Kidney (tissue), 13 donors: ENCODE measurements at regions not wholly inside any gene's neighbourhood (a gene's known extent, or its start where the extent isn't known, plus 50 kb on each side); places are given as distances from the start of the nearest gene placed in this dataset.
"Not testable (repeated sequence)": the region's sequence is repeated elsewhere in the genome, so short reads cannot be mapped to it uniquely, and the experiment has no call there.

ENCODE experiments used
- DNase-seq, 5 donors: peaks; one replicate each; pipeline ENCODE4 v3.0.0-alpha.2; 2013 to 2020
- FAIRE-seq: peaks from 2 replicates; lab custom pipeline; 2012; peaks lifted over from hg19 to GRCh38; lab: Jason Lieb, UNC
- H3K27ac ChIP-seq, 2 donors: one replicate each; pipeline ENCODE4 v1.7.0; 2013; ENCODE audit warnings: low read depth in 2 of 2, low read length in 2 of 2, inconsistent platforms in 1 of 2
- H3K27me3 ChIP-seq: one replicate; pipeline ENCODE4 v1.7.1; 2013; ENCODE audit warnings: low read length, inconsistent platforms; ENCODE audit not compliant: control insufficient read depth, insufficient read depth
- H3K36me3 ChIP-seq, 3 donors: one replicate each; pipeline versions ENCODE4 v1.7.0 to v1.7.1; 2013; ENCODE audit warnings: low read length in 3 of 3, control low read depth in 1 of 3, inconsistent platforms in 1 of 3; ENCODE audit not compliant: insufficient read depth in 3 of 3, control insufficient read depth in 2 of 3
- H3K4me1 ChIP-seq, 3 donors: one replicate each; pipeline versions ENCODE4 v1.7.0 to v1.7.1; 2013; ENCODE audit warnings: low read length in 3 of 3, inconsistent platforms in 1 of 3, low read depth in 1 of 3; ENCODE audit not compliant: control insufficient read depth in 2 of 3, insufficient read depth in 2 of 3
- H3K4me3 ChIP-seq, 3 donors: one replicate each; pipeline versions ENCODE4 v1.7.0 to v1.8.1; 2013; ENCODE audit warnings: low read length in 3 of 3, control low read depth in 1 of 3, inconsistent platforms in 1 of 3
- H3K9ac ChIP-seq, 3 donors: one replicate each; pipeline versions ENCODE4 v1.7.0 to v1.7.1; 2013; ENCODE audit warnings: low read length in 3 of 3, control low read depth in 1 of 3, inconsistent platforms in 1 of 3
- H3K9me3 ChIP-seq, 3 donors: one replicate each; pipeline versions ENCODE4 v1.7.0 to v1.7.1; 2013; ENCODE audit warnings: low read length in 3 of 3, control low read depth in 1 of 3, inconsistent platforms in 1 of 3; ENCODE audit not compliant: control insufficient read depth in 2 of 3, insufficient read depth in 1 of 3
- intact Hi-C: fragments of 100-400 bp; cut with DNase I; formaldehyde crosslinking; loops from one replicate; pipeline ENCODE4 v1.11.1; 2022
- TF ChIP-seq, protein P1 (sequence below): IDR thresholded peaks from 3 replicates; pipeline ENCODE4 v1.5.1; 2012; ENCODE audit warnings: mild to moderate bottlenecking, moderate library complexity, borderline replicate concordance; ENCODE audit not compliant: insufficient read depth; ENCODE audit errors: extremely low read depth
- donor health status: control.
- donor health status: control.
- donor health status: control.
- donor health status: control.
- donor health status: control.
- donor health status: DM: yes; HTN: yes; CAD: no.
- donor health status: Normal renal cell carcinoma (clear cell type).

DNA sequence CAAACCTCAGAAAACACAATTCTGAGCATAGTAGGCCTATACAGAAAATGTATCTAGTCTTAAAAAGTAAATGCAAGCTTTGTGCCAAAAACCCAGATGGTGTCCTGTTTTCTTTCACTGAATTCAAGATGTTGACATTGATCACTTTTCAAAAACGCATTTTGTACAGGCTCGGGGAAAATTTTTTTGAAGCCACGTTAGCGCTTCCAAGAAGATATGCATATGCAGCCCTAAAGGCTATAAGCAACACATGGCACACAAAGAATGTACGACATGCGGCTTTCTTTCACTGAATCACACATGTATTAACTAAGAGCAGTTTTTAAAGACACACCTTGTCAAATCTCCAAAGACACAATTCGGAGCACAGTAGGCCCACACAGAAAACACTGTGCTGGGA is 115.4 kb downstream of the MRPL57 start:
- H3K36me3 ChIP-seq = no peaks in the 10 kb centered on the region
- DNase-seq = no peak
- TF ChIP-seq, protein P1, sequence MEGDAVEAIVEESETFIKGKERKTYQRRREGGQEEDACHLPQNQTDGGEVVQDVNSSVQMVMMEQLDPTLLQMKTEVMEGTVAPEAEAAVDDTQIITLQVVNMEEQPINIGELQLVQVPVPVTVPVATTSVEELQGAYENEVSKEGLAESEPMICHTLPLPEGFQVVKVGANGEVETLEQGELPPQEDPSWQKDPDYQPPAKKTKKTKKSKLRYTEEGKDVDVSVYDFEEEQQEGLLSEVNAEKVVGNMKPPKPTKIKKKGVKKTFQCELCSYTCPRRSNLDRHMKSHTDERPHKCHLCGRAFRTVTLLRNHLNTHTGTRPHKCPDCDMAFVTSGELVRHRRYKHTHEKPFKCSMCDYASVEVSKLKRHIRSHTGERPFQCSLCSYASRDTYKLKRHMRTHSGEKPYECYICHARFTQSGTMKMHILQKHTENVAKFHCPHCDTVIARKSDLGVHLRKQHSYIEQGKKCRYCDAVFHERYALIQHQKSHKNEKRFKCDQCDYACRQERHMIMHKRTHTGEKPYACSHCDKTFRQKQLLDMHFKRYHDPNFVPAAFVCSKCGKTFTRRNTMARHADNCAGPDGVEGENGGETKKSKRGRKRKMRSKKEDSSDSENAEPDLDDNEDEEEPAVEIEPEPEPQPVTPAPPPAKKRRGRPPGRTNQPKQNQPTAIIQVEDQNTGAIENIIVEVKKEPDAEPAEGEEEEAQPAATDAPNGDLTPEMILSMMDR = no peak
- no peaks in the 10 kb centered on the region for H3K4me1 ChIP-seq
- no peak for FAIRE-seq
- H3K4me3 ChIP-seq = no peak overlapping the region
- H3K9me3 ChIP-seq = no peaks in the 10 kb centered on the region
- intact Hi-C loops = loop anchor here (10.0 kb wide), 1 partner anchor 183 kb away; no protein-coding TSS in a partner anchor
- H3K27ac ChIP-seq = no peak overlapping the region
- no peaks in the 10 kb centered on the region for H3K27me3 ChIP-seq
- H3K9ac ChIP-seq = no peak overlapping the region

DNA sequence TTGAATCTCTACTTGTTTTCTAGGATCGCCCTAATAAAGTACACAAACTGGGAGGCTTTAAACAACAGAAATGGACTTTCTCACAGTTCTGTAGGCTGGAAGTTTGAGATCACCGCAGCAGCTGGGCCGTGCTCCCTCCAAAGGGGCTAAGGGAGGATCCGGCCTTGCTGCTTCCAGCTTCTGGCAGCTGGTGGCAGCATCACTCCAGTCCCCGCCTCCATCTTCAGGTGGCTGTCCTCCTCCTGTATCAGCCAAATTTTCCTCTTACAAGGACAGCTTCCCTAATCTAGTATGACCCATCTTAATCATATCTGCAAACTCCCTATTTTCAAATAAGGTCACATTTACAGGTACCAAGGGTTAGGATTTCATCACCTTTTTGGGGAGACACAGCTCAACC is 120.5 kb downstream of the MRPL57 start:
- H3K4me1 ChIP-seq, H3K9me3 ChIP-seq, H3K4me3 ChIP-seq, H3K36me3 ChIP-seq, H3K27ac ChIP-seq, H3K27me3 ChIP-seq, H3K9ac ChIP-seq, FAIRE-seq: not testable (repeated sequence)
- TF ChIP-seq, protein P1 = peak; percentile 35
- peak; percentile 57 to 81 (median 67) for DNase-seq
- intact Hi-C loops = loop anchor here (10.0 kb wide), 1 partner anchor 178 kb away; no protein-coding TSS in a partner anchor

DNA sequence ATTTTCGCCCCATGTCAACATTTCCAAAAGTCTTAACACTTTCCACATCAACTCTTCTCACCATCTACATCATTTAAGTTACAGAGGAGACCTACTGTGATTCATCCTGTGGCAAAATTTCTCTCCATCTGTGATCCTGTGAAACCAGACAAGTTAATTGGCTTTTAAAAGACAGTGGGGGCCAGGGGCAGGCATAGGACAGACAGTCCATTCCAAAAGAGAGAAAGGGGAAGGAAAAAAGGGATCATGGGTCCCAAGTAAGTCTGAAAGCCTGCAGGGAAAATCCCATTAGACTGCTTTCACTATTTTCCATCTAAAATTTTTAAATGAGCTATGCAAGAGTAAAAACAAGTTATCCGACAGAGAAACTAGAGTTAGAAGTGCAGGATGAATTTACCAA is 121.0 kb downstream of the MRPL57 start:
- Histone ChIP-seq H3K4me1 (peaks cover 3 to 6% (median 4%) of the 10 kb centered on the region in 3 donors), H3K9ac (peak overlapping the region in 1 of 3 donors; percentile 42), H3K4me3 (peak overlapping the region; percentile 52 to 83 (median 80)), H3K27me3 (no peaks in the 10 kb centered on the region), H3K27ac (peak overlapping the region in 1 of 2 donors; percentile 18), H3K9me3 (no peaks in the 10 kb centered on the region), H3K36me3 (no peaks in the 10 kb centered on the region)
- TF ChIP-seq, protein P1 = no peak
- intact Hi-C loops = loop anchor here (10.0 kb wide), 1 partner anchor 177 kb away; no protein-coding TSS in a partner anchor
- no peak for DNase-seq
- no peak for FAIRE-seq
